ENCODE measurements at regions not wholly inside any gene's neighbourhood (a gene's known extent, or its start where the extent isn't known, plus 50 kb on each side); places are given as distances from the start of the nearest gene placed in this dataset.

GRCh38 chr15:37219211-37219701, 118.9 kb upstream of the MEIS2 start:
- H3K36me3 Mint-ChIP-seq (ENCODE audit: low read depth) = no peaks in the 10 kb centered on the region

More at GRCh38 chr15:37219211-37219701, 118.9 kb upstream of the MEIS2 start:
- H3K27ac ChIP-seq (ENCODE audit: low read depth) = no peak overlapping the region
- no peaks in the 10 kb centered on the region for H3K36me3 ChIP-seq (ENCODE audit: insufficient read depth)
- Mint-ChIP-seq H3K27me3 (ENCODE audit: insufficient read depth, low read depth, poor library complexity) (no peaks in the 10 kb centered on the region), H3K4me3 (no peak overlapping the region), H3K4me1 (no peaks in the 10 kb centered on the region), H3K27ac (no peak overlapping the region), H3K9me3 (peaks cover 3% of the 10 kb centered on the region; the same call in 1 of the 3 replicates)
- H3K4me2 ChIP-seq = no peak overlapping the region
- H3K27me3 ChIP-seq (ENCODE audit: insufficient read depth) = no peaks in the 10 kb centered on the region
- no peak overlapping the region for H3K4me3 ChIP-seq
- no peaks in the 10 kb centered on the region for H3K9me2 ChIP-seq (ENCODE audit: insufficient read depth)
- H3F3A ChIP-seq (replicated peaks; ENCODE audit: low read depth) = no peaks in the 10 kb centered on the region
- TF ChIP-seq CREB1 (CRISPR knock-in tag; IDR thresholded peaks at IDR 0.05; ENCODE audit: low read depth) (no peak), REST (IDR thresholded peaks at IDR 0.05; ENCODE audit: unreplicated experiment) (no peak), EZH2phosphoT487 (IDR thresholded peaks at IDR 0.05; ENCODE audit: unreplicated experiment) (no peak), CTCF (conservative IDR thresholded peaks at IDR 0.05; ENCODE audit: low read depth in 2 of 2) (no peak), ETS1 (IDR thresholded peaks at IDR 0.05) (no peak), ZNF331 (CRISPR knock-in tag; IDR thresholded peaks at IDR 0.05; ENCODE audit: low read depth) (no peak), ZNF114 (CRISPR knock-in tag; IDR thresholded peaks at IDR 0.05) (no peak), ZNF462 (CRISPR knock-in tag; IDR thresholded peaks at IDR 0.05) (no peak), POLR2AphosphoS5 (IDR thresholded peaks at IDR 0.05; ENCODE audit: low read depth) (no peak), EZH2 (IDR thresholded peaks at IDR 0.05; ENCODE audit: low read depth, unreplicated experiment) (no peak), NANOG (IDR thresholded peaks at IDR 0.05; ENCODE audit: borderline replicate concordance) (no peak), JUNB (IDR thresholded peaks at IDR 0.05; ENCODE audit: unreplicated experiment) (no peak), STAT1 (IDR thresholded peaks at IDR 0.05; ENCODE audit: unreplicated experiment) (no peak)
- H3K4me1 ChIP-seq (ENCODE audit: insufficient read depth) = no peaks in the 10 kb centered on the region
- DNase-seq (ENCODE audit: low spot score) (no peak), ATAC-seq (no peak)
- H2AFZ ChIP-seq = 0 out of 2 replicates have a peak overlapping the region, but pooled peaks have one; percentile 16
- no peaks in the 10 kb centered on the region for H3K79me2 ChIP-seq (replicated peaks; ENCODE audit: insufficient read depth)
- no peaks in the 10 kb centered on the region for H4K20me1 ChIP-seq (replicated peaks; ENCODE audit: insufficient read depth)

Data from GM23338 (cell line).